ENCODE measurements at regions not wholly inside any gene's neighbourhood (a gene's known extent, or its start where the extent isn't known, plus 50 kb on each side); places are given as distances from the start of the nearest gene placed in this dataset.

- Histone ChIP-seq H3K9me3 (ENCODE audit: control insufficient read depth, insufficient read depth, low read length) (no peaks in the 10 kb centered on the region), H3K4me1 (ENCODE audit: control insufficient read depth, insufficient read depth, low read length) (no peaks in the 10 kb centered on the region), H3K27me3 (ENCODE audit: control insufficient read depth, insufficient read depth, low read length) (no peaks in the 10 kb centered on the region), H3K27ac (ENCODE audit: low read length) (no peak overlapping the region), H3K36me3 (ENCODE audit: control insufficient read depth, insufficient read depth, low read length) (no peaks in the 10 kb centered on the region), H3K4me3 (ENCODE audit: low read length) (no peak overlapping the region)
- DNase-seq (no peak), ATAC-seq (no peak)
- TF ChIP-seq CTCF (IDR thresholded peaks at IDR 0.05) = no peak
- peaks cover 0 to 11% of the 10 kb centered on the region in 2 donors for H3K4me1 Mint-ChIP-seq
- 95% methylated on average over 3 of the region's 3 CpGs for WGBS (ENCODE audit: insufficient coverage)
- no peaks in the 10 kb centered on the region for H3K9me3 Mint-ChIP-seq
- H3K4me3 Mint-ChIP-seq = no peak overlapping the region
- H3K27ac Mint-ChIP-seq = no peak overlapping the region
- H3K27me3 Mint-ChIP-seq (ENCODE audit: low read depth in 2 of 2) = no peaks in the 10 kb centered on the region
- intact Hi-C loops (cut with micrococcal nuclease) = no loop called here
- no peaks in the 10 kb centered on the region for H3K36me3 Mint-ChIP-seq
Observed at GRCh38 chr2:136361521-136361920, 243.6 kb upstream of the CXCR4 start.

GRCh38 chr2:136360790-136361189 lies 242.8 kb upstream of the CXCR4 start:
- Histone ChIP-seq H3K4me3 (ENCODE audit: low read length) (no peak overlapping the region), H3K9me3 (ENCODE audit: control insufficient read depth, insufficient read depth, low read length) (no peaks in the 10 kb centered on the region), H3K27me3 (ENCODE audit: control insufficient read depth, insufficient read depth, low read length) (no peaks in the 10 kb centered on the region), H3K36me3 (ENCODE audit: control insufficient read depth, insufficient read depth, low read length) (no peaks in the 10 kb centered on the region), H3K4me1 (ENCODE audit: control insufficient read depth, insufficient read depth, low read length) (no peaks in the 10 kb centered on the region), H3K27ac (ENCODE audit: low read length) (no peak overlapping the region)
- Mint-ChIP-seq H3K4me3 (no peak overlapping the region), H3K27me3 (ENCODE audit: low read depth in 2 of 2) (no peaks in the 10 kb centered on the region), H3K9me3 (no peaks in the 10 kb centered on the region), H3K27ac (no peak overlapping the region), H3K4me1 (peaks cover 0 to 11% of the 10 kb centered on the region in 2 donors), H3K36me3 (no peaks in the 10 kb centered on the region)
- DNase-seq (no peak), ATAC-seq (peak in 1 of 3 donors; percentile 21)
- intact Hi-C loops (cut with micrococcal nuclease) = no loop called here
- no peak for TF ChIP-seq CTCF (IDR thresholded peaks at IDR 0.05)
- WGBS (ENCODE audit: insufficient coverage) = 83% methylated on average over 6 of the region's 6 CpGs

- TF ChIP-seq CTCF (IDR thresholded peaks at IDR 0.05) = no peak
- H3K36me3 Mint-ChIP-seq = no peaks in the 10 kb centered on the region
- no peak overlapping the region for H3K27ac Mint-ChIP-seq
- H3K4me1 Mint-ChIP-seq = peaks cover 0 to 11% of the 10 kb centered on the region in 2 donors
- H3K4me3 ChIP-seq (ENCODE audit: low read length) = no peak overlapping the region
- H3K9me3 Mint-ChIP-seq = no peaks in the 10 kb centered on the region
- no peaks in the 10 kb centered on the region for H3K27me3 Mint-ChIP-seq (ENCODE audit: low read depth in 2 of 2)
- no peaks in the 10 kb centered on the region for H3K36me3 ChIP-seq (ENCODE audit: control insufficient read depth, insufficient read depth, low read length)
- no peaks in the 10 kb centered on the region for H3K27me3 ChIP-seq (ENCODE audit: control insufficient read depth, insufficient read depth, low read length)
- DNase-seq (no peak), ATAC-seq (no peak)
- no peak overlapping the region for H3K4me3 Mint-ChIP-seq
- no peaks in the 10 kb centered on the region for H3K9me3 ChIP-seq (ENCODE audit: control insufficient read depth, insufficient read depth, low read length)
- H3K27ac ChIP-seq (ENCODE audit: low read length) = no peak overlapping the region
- H3K4me1 ChIP-seq (ENCODE audit: control insufficient read depth, insufficient read depth, low read length) = no peaks in the 10 kb centered on the region
- WGBS (ENCODE audit: insufficient coverage) = 72% methylated on average over 4 of the region's 5 CpGs
- intact Hi-C loops (cut with micrococcal nuclease) = no loop called here
Observed at GRCh38 chr2:136359121-136359965, 241.4 kb upstream of the CXCR4 start.

GRCh38 chr2:136358576-136358975 lies 240.6 kb upstream of the CXCR4 start:
- H3K27ac Mint-ChIP-seq = no peak overlapping the region
- Histone ChIP-seq H3K27ac (ENCODE audit: low read length) (no peak overlapping the region), H3K36me3 (ENCODE audit: control insufficient read depth, insufficient read depth, low read length) (no peaks in the 10 kb centered on the region), H3K4me1 (ENCODE audit: control insufficient read depth, insufficient read depth, low read length) (no peaks in the 10 kb centered on the region), H3K4me3 (ENCODE audit: low read length) (no peak overlapping the region), H3K9me3 (ENCODE audit: control insufficient read depth, insufficient read depth, low read length) (no peaks in the 10 kb centered on the region), H3K27me3 (ENCODE audit: control insufficient read depth, insufficient read depth, low read length) (no peaks in the 10 kb centered on the region)
- no peak for TF ChIP-seq CTCF (IDR thresholded peaks at IDR 0.05)
- H3K4me3 Mint-ChIP-seq = no peak overlapping the region
- no peaks in the 10 kb centered on the region for H3K27me3 Mint-ChIP-seq (ENCODE audit: low read depth in 2 of 2)
- DNase-seq (no peak), ATAC-seq (no peak)
- H3K36me3 Mint-ChIP-seq = no peaks in the 10 kb centered on the region
- H3K4me1 Mint-ChIP-seq = peaks cover 0 to 11% of the 10 kb centered on the region in 2 donors
- intact Hi-C loops (cut with micrococcal nuclease) = no loop called here
- 96% methylated on average over 2 of the region's 2 CpGs for WGBS (ENCODE audit: insufficient coverage)
- H3K9me3 Mint-ChIP-seq = no peaks in the 10 kb centered on the region
